Upper lobe of right lung (tissue), 1 donor: ENCODE measurements at regions not wholly inside any gene's neighbourhood (a gene's known extent, or its start where the extent isn't known, plus 50 kb on each side); places are given as distances from the start of the nearest gene placed in this dataset.

Source experiments
- ATAC-seq: fragments of 200-7000 bp; cut with Tn5 transposase; one replicate; pipeline ENCODE4 v1.9.1; 2020; ENCODE audit warnings: mild to moderate bottlenecking, moderate library complexity
- DNase-seq: peaks from one replicate; pipeline ENCODE4 v3.0.0-alpha.2; 2020
- H3K27ac ChIP-seq: fragments of 200-600 bp; one replicate; pipeline ENCODE4 v1.8.0; 2022
- H3K27me3 ChIP-seq: fragments of 200-600 bp; one replicate; pipeline ENCODE4 v1.8.0; 2022; ENCODE audit warnings: mild to moderate bottlenecking
- H3K36me3 ChIP-seq: fragments of 200-600 bp; one replicate; pipeline ENCODE4 v1.8.0; 2022
- H3K4me1 ChIP-seq: fragments of 200-600 bp; one replicate; pipeline ENCODE4 v1.8.0; 2022
- H3K4me3 ChIP-seq: fragments of 200-600 bp; one replicate; pipeline ENCODE4 v1.8.0; 2022; ENCODE audit warnings: mild to moderate bottlenecking
- H3K9me3 ChIP-seq: fragments of 200-600 bp; one replicate; pipeline ENCODE4 v1.8.0; 2022
- CTCF ChIP-seq: fragments of 200-600 bp; IDR thresholded peaks from one replicate; pipeline ENCODE4 v1.8.0; 2022; ENCODE audit warnings: antibody characterized with exemption
- intact Hi-C: fragments of 100-400 bp; cut with DNase I; formaldehyde crosslinking; loops from one replicate; pipeline ENCODE4 v1.11.0; 2022
- donor health status: DM: no; HTN: yes; CAD: no; lungs with severe emphysema.

- Histone ChIP-seq H3K27me3 (no peaks in the 10 kb centered on the region), H3K9me3 (no peaks in the 10 kb centered on the region), H3K4me3 (no peak overlapping the region), H3K27ac (no peak overlapping the region), H3K4me1 (no peaks in the 10 kb centered on the region), H3K36me3 (peaks cover 69% of the 10 kb centered on the region)
- TF ChIP-seq CTCF: no peak
- DNase-seq: no peak
- ATAC-seq: no peak
- intact Hi-C loops: no loop called here
Observed at GRCh38 chr19:5216141-5216847, 124.3 kb downstream of the PTPRS start.

DNA sequence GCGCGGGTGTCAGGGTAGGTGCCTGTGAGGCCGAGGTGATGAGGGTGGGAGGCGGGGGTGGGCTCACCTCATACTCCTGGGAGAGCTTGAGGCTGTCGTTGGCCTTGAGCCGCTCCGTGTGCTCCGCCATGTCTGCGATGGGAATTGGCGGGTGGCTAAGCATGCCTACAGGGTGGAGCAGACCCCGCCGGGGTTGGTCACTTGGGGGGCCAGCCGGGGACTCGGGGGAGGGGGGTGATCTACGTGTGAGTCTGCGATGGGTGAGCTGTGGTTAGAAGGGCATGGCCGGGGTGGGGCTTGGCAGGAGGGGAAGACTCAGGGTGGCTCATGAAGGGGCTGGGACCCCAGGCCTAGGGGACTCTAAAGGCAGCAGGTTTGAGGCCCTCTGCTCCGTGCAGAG is 125.2 kb downstream of the PTPRS start:
- DNase-seq (no peak), ATAC-seq (no peak)
- Histone ChIP-seq H3K4me1 (no peaks in the 10 kb centered on the region), H3K36me3 (peaks cover 69% of the 10 kb centered on the region), H3K27ac (no peak overlapping the region), H3K27me3 (no peaks in the 10 kb centered on the region), H3K4me3 (no peak overlapping the region), H3K9me3 (no peaks in the 10 kb centered on the region)
- intact Hi-C loops: no loop called here
- no peak for TF ChIP-seq CTCF

GRCh38 chr19:5214902-5215301 is 125.7 kb downstream of the PTPRS start:
- no peak for ATAC-seq
- H3K27ac ChIP-seq: no peak overlapping the region

GRCh38 chr19:5214371-5214770 is 126.2 kb downstream of the PTPRS start:
- Histone ChIP-seq H3K27me3 (no peaks in the 10 kb centered on the region), H3K4me1 (no peaks in the 10 kb centered on the region), H3K27ac (no peak overlapping the region), H3K36me3 (peaks cover 60% of the 10 kb centered on the region), H3K9me3 (no peaks in the 10 kb centered on the region), H3K4me3 (no peak overlapping the region)
- DNase-seq (no peak), ATAC-seq (no peak)
- TF ChIP-seq CTCF: no peak
- intact Hi-C loops: no loop called here

More at GRCh38 chr19:5214902-5215301, 125.7 kb downstream of the PTPRS start:
- H3K4me3 ChIP-seq: no peak overlapping the region
- no peaks in the 10 kb centered on the region for H3K27me3 ChIP-seq
- no peaks in the 10 kb centered on the region for H3K9me3 ChIP-seq
- no peak for TF ChIP-seq CTCF
- no peaks in the 10 kb centered on the region for H3K4me1 ChIP-seq
- H3K36me3 ChIP-seq: peaks cover 65% of the 10 kb centered on the region
- DNase-seq: no peak
- intact Hi-C loops: no loop called here

GRCh38 chr19:5213667-5214066 is 126.9 kb downstream of the PTPRS start:
- Histone ChIP-seq H3K27me3 (no peaks in the 10 kb centered on the region), H3K4me3 (no peak overlapping the region), H3K27ac (no peak overlapping the region), H3K9me3 (no peaks in the 10 kb centered on the region), H3K36me3 (peaks cover 58% of the 10 kb centered on the region), H3K4me1 (no peaks in the 10 kb centered on the region)
- DNase-seq: no peak
- ATAC-seq: no peak
- TF ChIP-seq CTCF: no peak
- intact Hi-C loops: no loop called here

DNA sequence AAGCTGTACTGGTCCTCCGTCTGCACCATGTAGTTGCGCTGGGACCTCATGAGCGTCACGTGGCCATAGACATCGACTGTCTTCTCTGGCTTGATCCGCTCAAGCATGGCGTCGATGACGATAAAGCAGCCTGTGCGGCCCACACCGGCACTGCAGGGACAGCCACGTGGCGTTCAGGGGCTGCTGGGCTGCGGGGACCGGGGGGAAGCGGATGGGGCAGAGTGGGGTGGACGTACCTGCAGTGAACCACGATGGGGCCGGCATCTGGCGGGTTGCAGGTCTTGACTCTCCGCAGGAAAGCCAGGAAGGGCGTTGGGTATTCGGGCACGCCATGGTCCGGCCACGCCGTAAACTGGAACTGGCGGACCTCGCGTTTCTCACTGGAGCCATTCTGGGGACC is 128.5 kb downstream of the PTPRS start:
- Histone ChIP-seq H3K36me3 (peaks cover 51% of the 10 kb centered on the region), H3K27ac (no peak overlapping the region), H3K4me3 (no peak overlapping the region), H3K27me3 (no peaks in the 10 kb centered on the region), H3K4me1 (no peaks in the 10 kb centered on the region), H3K9me3 (no peaks in the 10 kb centered on the region)
- DNase-seq (no peak), ATAC-seq (no peak)
- intact Hi-C loops: no loop called here
- TF ChIP-seq CTCF: no peak
